Stomach (tissue), 8 donors: ENCODE measurements at regions not wholly inside any gene's neighbourhood (a gene's known extent, or its start where the extent isn't known, plus 50 kb on each side); places are given as distances from the start of the nearest gene placed in this dataset.
A peak's percentile ranks its signal among the peaks of the same experiment; 100 is the strongest.

Experiments used
- DNase-seq, 2 donors: peaks; one replicate each; pipeline versions ENCODE4 v3.0.0 to v3.0.0-alpha.2; 2013 to 2019
- H3K27ac ChIP-seq, 5 donors: fragments of 200-600 bp in 4 of 5; sonication (generic) in 4 of 5; one replicate each; pipeline ENCODE4 v1.5.1; 2013 to 2019; ENCODE audit warnings: mild to moderate bottlenecking in 1 of 5, moderate library complexity in 1 of 5
- H3K27me3 ChIP-seq, 3 donors: fragments of 200-600 bp; sonication (generic); one replicate each; pipeline ENCODE4 v1.5.1; 2017 to 2019; ENCODE audit warnings: mixed run types in 1 of 3
- H3K36me3 ChIP-seq, 4 donors: fragments of 200-600 bp; sonication (generic); 1 replicate in 3 of 4; 2 replicates in 1 of 4; pipeline ENCODE4 v1.5.1; 2016 to 2019
- H3K4me1 ChIP-seq, 4 donors: fragments of 200-600 bp; sonication (generic); one replicate each; pipeline ENCODE4 v1.5.1; 2016 to 2019
- H3K4me3 ChIP-seq, 4 donors: fragments of 200-600 bp; sonication (generic) in 3 of 4; one replicate each; pipeline ENCODE4 v1.5.1; 2016 to 2019; ENCODE audit warnings: mild to moderate bottlenecking in 1 of 4
- H3K9me3 ChIP-seq, 4 donors: fragments of 200-600 bp; sonication (generic); one replicate each; pipeline ENCODE4 v1.5.1; 2016 to 2019
- EP300 ChIP-seq: sonication (generic); formaldehyde crosslinking; IDR thresholded peaks from one replicate; pipeline ENCODE4 v1.6.1; 2017; ENCODE audit warnings: antibody characterized with exemption
- POLR2A ChIP-seq, 4 donors: fragments of 450-650 bp; IDR thresholded peaks; one replicate each; pipeline ENCODE4 v1.6.1; 2016; ENCODE audit warnings: antibody characterized with exemption in 4 of 4, control low read depth in 2 of 4, mild to moderate bottlenecking in 1 of 4, moderate library complexity in 1 of 4
- POLR2AphosphoS5 ChIP-seq, 3 donors: sonication (generic); formaldehyde crosslinking; IDR thresholded peaks; one replicate each; pipeline ENCODE4 v1.6.1; 2016; ENCODE audit warnings: antibody characterized with exemption in 3 of 3
- WGBS, 5 donors: extraction: QIAGEN DNeasy Blood & Tissue Kit in 3 of 5; methylation state at CpG; one replicate each; pipeline versions ENCODE4 v1.1.5 to v1.1.7; 2013 to 2018; 5-methylcytosine and 5-hydroxymethylcytosine counted together
- intact Hi-C: fragments of 100-400 bp; cut with DNase I; formaldehyde crosslinking; loops from one replicate; pipeline ENCODE4 v1.15.1; 2023; ENCODE audit warnings: low total_unique reads
- TF ChIP-seq, protein P1 (sequence below), 7 experiments: fragments of 450-650 bp in 4 of 7; fragments of 200-600 bp in 3 of 7; sonication (generic) in 3 of 7; IDR thresholded peaks; one replicate each; pipeline ENCODE4 v1.5.1; 2016 to 2019; ENCODE audit warnings: antibody characterized with exemption in 7 of 7, control low read depth in 2 of 7, mild to moderate bottlenecking in 1 of 7
- donor health status: healthy with polysubstance abuse.
- donor health status: Bipolar disorder and iron deficiency.
- donor health status: healthy.

DNA sequence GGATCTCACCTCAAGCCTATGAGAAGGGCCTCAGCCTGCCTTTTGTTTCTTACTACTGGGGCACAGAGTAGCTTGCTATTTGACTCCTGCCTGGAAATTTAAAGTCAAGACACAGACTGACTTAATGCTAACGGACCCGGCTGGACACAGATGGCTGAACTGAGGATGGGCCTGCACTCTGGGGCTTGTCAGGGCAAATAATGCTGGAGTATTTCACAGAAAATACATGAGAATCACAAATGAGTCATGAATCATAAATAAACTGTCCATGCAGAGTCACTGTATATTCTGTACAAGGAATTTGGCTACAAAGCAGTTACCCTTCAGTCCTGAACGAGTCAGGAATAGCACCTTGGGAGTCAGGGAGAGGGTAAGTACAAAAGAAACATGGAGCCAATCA lies 683.2 kb upstream of the FOXG1 start:
- TF ChIP-seq EP300 (no peak), POLR2AphosphoS5 (IDR thresholded peaks at IDR 0.05) (no peak)
- intact Hi-C loops: no loop called here
- Histone ChIP-seq H3K27me3 (no peaks in the 10 kb centered on the region), H3K27ac (no peak overlapping the region), H3K9me3 (no peaks in the 10 kb centered on the region), H3K4me3 (no peak overlapping the region), H3K36me3 (no peaks in the 10 kb centered on the region), H3K4me1 (no peaks in the 10 kb centered on the region)
- DNase-seq: no peak
- WGBS, 5 donors: 44 to 77% (median 61%) methylated on average over 3 of the region's 3 CpGs

DNA sequence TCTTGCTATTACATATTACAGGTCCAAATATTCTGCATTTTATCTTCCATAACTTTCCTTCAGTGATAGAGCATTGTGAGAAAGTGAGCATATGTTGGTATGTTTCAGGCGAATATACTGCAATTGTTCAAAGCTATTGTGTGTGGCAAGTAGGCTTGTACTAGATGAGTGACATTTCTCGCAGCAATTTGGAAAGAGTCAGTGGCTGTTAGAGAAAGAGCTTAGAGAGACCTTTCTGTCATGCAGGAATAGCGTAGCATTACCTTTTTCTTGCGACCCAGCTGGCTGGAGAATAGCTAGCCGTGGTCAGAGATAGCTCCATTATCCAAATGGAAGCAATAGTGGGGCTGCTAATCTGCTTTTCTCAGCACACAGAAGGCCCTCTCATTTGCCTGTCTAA lies 678.5 kb upstream of the FOXG1 start:
- DNase-seq: no peak
- TF ChIP-seq EP300 (no peak), POLR2AphosphoS5 (IDR thresholded peaks at IDR 0.05) (no peak), POLR2A (IDR thresholded peaks at IDR 0.05) (no peak)
- TF ChIP-seq, protein P1, sequence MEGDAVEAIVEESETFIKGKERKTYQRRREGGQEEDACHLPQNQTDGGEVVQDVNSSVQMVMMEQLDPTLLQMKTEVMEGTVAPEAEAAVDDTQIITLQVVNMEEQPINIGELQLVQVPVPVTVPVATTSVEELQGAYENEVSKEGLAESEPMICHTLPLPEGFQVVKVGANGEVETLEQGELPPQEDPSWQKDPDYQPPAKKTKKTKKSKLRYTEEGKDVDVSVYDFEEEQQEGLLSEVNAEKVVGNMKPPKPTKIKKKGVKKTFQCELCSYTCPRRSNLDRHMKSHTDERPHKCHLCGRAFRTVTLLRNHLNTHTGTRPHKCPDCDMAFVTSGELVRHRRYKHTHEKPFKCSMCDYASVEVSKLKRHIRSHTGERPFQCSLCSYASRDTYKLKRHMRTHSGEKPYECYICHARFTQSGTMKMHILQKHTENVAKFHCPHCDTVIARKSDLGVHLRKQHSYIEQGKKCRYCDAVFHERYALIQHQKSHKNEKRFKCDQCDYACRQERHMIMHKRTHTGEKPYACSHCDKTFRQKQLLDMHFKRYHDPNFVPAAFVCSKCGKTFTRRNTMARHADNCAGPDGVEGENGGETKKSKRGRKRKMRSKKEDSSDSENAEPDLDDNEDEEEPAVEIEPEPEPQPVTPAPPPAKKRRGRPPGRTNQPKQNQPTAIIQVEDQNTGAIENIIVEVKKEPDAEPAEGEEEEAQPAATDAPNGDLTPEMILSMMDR (IDR thresholded peaks at IDR 0.05): no peak
- Histone ChIP-seq H3K4me3 (no peak overlapping the region), H3K4me1 (no peaks in the 10 kb centered on the region), H3K27me3 (no peaks in the 10 kb centered on the region), H3K27ac (no peak overlapping the region), H3K9me3 (peaks cover 0 to 3% (median 0%) of the 10 kb centered on the region in 4 donors), H3K36me3 (no peaks in the 10 kb centered on the region)
- WGBS, 5 donors: 70 to 84% (median 80%) methylated on average over 5 of the region's 5 CpGs
- intact Hi-C loops: no loop called here

DNA sequence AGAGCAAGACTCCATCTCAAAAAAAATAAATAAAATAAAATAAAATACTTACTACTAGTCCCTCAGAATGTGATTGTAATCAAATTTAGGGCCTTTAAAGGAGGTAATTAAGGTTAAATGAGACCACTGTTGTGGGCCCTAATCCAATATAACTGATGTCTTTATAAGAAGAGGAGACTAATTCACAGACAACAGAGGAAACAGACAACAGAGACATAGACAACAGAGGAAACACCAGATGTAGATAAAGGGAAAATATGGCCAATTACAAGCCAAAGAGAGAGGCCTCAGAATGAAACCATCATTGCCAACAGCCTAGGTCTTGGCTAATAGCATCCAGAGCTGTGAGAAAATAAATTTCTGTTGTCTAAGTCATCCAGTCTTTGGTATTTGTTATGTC lies 669.0 kb upstream of the FOXG1 start:
- H3K27me3 ChIP-seq: no peaks in the 10 kb centered on the region
- H3K9me3 ChIP-seq: peaks cover 0 to 4% (median 0%) of the 10 kb centered on the region in 4 donors
- no peak for TF ChIP-seq POLR2A (IDR thresholded peaks at IDR 0.05)
- no peak for TF ChIP-seq POLR2AphosphoS5 (IDR thresholded peaks at IDR 0.05)
- TF ChIP-seq, protein P1 (IDR thresholded peaks at IDR 0.05): no peak
- TF ChIP-seq EP300: no peak
- intact Hi-C loops: no loop called here
- DNase-seq: no peak
- H3K36me3 ChIP-seq: no peaks in the 10 kb centered on the region
- H3K27ac ChIP-seq: no peak overlapping the region
- no peak overlapping the region for H3K4me3 ChIP-seq
- no peaks in the 10 kb centered on the region for H3K4me1 ChIP-seq

DNA sequence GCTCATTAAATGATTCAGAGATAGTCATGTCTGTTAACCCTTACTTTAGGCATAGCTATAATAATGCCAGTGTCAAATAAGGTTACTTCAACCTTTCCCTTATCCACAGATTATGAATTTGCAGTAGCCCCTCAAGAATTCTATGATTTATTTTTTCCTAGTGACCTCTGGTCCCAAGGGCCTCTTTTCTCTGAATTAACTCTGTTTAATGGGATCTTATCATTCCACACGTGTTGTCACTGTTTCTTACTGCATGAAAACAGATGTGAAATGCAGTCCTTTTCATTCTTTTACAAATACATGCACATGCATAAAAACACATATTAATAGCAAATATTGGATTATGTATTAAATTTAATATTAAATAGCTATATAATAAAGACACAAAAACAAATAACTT lies 667.7 kb upstream of the FOXG1 start:
- WGBS, 5 donors: 28 to 62% (median 35%) methylated on average over 1 of the region's 1 CpG
- no peak for DNase-seq
- TF ChIP-seq EP300: no peak
- Histone ChIP-seq H3K36me3 (no peaks in the 10 kb centered on the region), H3K4me1 (no peaks in the 10 kb centered on the region), H3K9me3 (peaks cover 0 to 4% (median 0%) of the 10 kb centered on the region in 4 donors), H3K27me3 (no peaks in the 10 kb centered on the region), H3K4me3 (no peak overlapping the region), H3K27ac (no peak overlapping the region)
- intact Hi-C loops: no loop called here

DNA sequence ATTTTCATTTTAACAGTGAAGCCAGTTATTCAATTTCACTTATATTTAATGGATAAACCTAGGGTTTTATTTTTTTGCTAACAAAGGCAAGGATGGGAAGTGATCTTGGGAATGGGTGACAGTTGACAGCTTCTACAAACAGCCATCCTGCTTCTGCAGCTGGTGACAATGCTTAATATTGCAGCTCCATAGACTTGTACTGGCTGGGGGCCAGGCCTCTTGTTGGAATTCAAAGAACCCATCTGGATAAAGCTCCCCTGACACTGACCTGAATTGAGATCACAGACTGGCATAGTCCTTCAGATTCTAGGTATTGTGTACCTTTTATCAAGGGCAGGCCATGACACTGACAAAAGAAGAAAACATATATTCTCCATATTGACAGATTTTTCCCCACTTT lies 664.6 kb upstream of the FOXG1 start:
- Histone ChIP-seq H3K36me3 (no peaks in the 10 kb centered on the region), H3K4me1 (no peaks in the 10 kb centered on the region), H3K27ac (no peak overlapping the region), H3K9me3 (peaks cover 0 to 4% (median 0%) of the 10 kb centered on the region in 4 donors), H3K27me3 (no peaks in the 10 kb centered on the region), H3K4me3 (no peak overlapping the region)
- peak in 1 of 2 donors; percentile 4 for DNase-seq
- no peak for TF ChIP-seq POLR2AphosphoS5 (IDR thresholded peaks at IDR 0.05)
- TF ChIP-seq EP300: no peak
- TF ChIP-seq, protein P1 (IDR thresholded peaks at IDR 0.05): no peak
- no peak for TF ChIP-seq POLR2A (IDR thresholded peaks at IDR 0.05)
- intact Hi-C loops: no loop called here
